ENCODE measurements at regions not wholly inside any gene's neighbourhood (a gene's known extent, or its start where the extent isn't known, plus 50 kb on each side); places are given as distances from the start of the nearest gene placed in this dataset.
"Not testable (repeated sequence)": the region's sequence is repeated elsewhere in the genome, so short reads cannot be mapped to it uniquely, and the experiment has no call there.

DNA sequence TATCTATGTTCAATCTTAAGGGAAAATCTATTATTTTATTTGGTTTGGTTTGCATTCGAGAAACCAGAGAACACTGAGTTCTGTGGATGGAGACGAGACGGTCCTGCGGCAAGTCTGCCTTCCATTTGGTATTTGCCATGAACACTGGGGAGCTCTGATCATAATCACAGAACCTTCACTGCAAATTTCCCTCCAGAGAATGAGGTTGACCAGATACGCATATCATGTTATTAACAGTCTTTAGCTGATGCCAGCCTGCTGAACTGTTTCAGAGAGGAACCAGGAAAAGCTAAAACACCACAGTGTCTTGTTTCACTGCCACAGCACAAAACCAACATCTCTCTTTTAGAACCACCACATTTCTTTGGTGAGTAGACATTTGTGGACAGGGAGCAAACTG is 269.4 kb upstream of the AGAP1 start:
- H3K9me3 Mint-ChIP-seq, result no peaks in the 10 kb centered on the region
- no peak overlapping the region for H3K4me3 Mint-ChIP-seq
- H3K27me3 Mint-ChIP-seq, result peaks cover 21 to 22% of the 10 kb centered on the region in 2 donors
- Histone ChIP-seq H3K4me1 (ENCODE audit: control insufficient read depth in 1 of 2, extremely low read depth in 1 of 2, insufficient read depth in 2 of 2, low read length in 2 of 2) (no peaks in the 10 kb centered on the region), H3K27ac (ENCODE audit: low read length) (no peak overlapping the region), H3K4me3 (ENCODE audit: control insufficient read depth in 1 of 2, extremely low read depth in 1 of 2, low read length in 1 of 2) (no peak overlapping the region), H3K27me3 (replicated peaks in 1 of 2; ENCODE audit: control insufficient read depth in 2 of 2, extremely low read depth in 1 of 2, insufficient read depth in 2 of 2, low read length in 1 of 2) (peaks cover 6 to 26% of the 10 kb centered on the region in 2 experiments), H3K36me3 (ENCODE audit: control insufficient read depth in 2 of 2, extremely low read depth in 1 of 2, insufficient read depth in 1 of 2, low read length in 1 of 2) (no peaks in the 10 kb centered on the region), H3K9me3 (no peaks in the 10 kb centered on the region)
- ATAC-seq (replicated peaks in 1 of 4) (no peak), DNase-seq (no peak)
- H3K27ac Mint-ChIP-seq, result no peak overlapping the region
- WGBS (ENCODE audit: insufficient coverage), result 80% methylated on average over 1 of the region's 5 CpGs
- ChIA-PET CTCF (no interaction called here), POLR2A (interaction anchor here in 1 of 2 donors (0.6 kb wide), 2 partner anchors 25 to 1178 kb away, joined by 3 read pairs; no protein-coding TSS in a partner anchor)
- H3K4me1 Mint-ChIP-seq, result no peaks in the 10 kb centered on the region
- no peaks in the 10 kb centered on the region for H3K36me3 Mint-ChIP-seq

DNA sequence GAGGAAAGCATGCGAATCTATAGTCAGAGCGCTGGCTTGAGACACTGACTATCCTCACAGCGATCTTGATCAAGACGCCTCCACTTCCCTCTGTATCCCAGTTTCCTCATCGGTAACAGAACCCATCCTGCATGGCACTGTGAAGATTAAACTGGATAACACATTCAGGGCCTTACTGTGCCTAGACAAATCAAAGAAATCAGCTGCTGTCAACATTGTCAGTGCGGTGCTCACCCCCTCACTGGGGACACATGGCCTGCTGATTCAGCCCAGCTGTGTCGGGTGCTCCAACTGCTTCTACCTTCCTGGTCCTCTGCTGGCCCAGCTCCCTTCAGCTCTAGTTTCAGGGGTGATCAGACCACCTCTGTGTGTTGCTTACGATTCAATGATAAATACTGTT is 268.6 kb upstream of the AGAP1 start:
- DNase-seq, result no peak
- Mint-ChIP-seq H3K9me3 (no peaks in the 10 kb centered on the region), H3K4me1 (no peaks in the 10 kb centered on the region), H3K4me3 (no peak overlapping the region), H3K36me3 (no peaks in the 10 kb centered on the region), H3K27me3 (peaks cover 19 to 20% of the 10 kb centered on the region in 2 donors), H3K27ac (no peak overlapping the region)
- ATAC-seq (replicated peaks in 1 of 4), result no peak
- ChIA-PET CTCF (no interaction called here), POLR2A (no interaction called here)
- Histone ChIP-seq H3K27me3 (replicated peaks in 1 of 2; ENCODE audit: control insufficient read depth in 2 of 2, extremely low read depth in 1 of 2, insufficient read depth in 2 of 2, low read length in 1 of 2) (peaks cover 6 to 18% of the 10 kb centered on the region in 2 experiments), H3K4me3 (ENCODE audit: control insufficient read depth in 1 of 2, extremely low read depth in 1 of 2, low read length in 1 of 2) (no peak overlapping the region), H3K9me3 (no peaks in the 10 kb centered on the region), H3K27ac (ENCODE audit: low read length) (no peak overlapping the region), H3K36me3 (ENCODE audit: control insufficient read depth in 2 of 2, extremely low read depth in 1 of 2, insufficient read depth in 1 of 2, low read length in 1 of 2) (no peaks in the 10 kb centered on the region), H3K4me1 (ENCODE audit: control insufficient read depth in 1 of 2, extremely low read depth in 1 of 2, insufficient read depth in 2 of 2, low read length in 2 of 2) (no peaks in the 10 kb centered on the region)
- WGBS (ENCODE audit: insufficient coverage), result 84% methylated on average over 3 of the region's 8 CpGs

DNA sequence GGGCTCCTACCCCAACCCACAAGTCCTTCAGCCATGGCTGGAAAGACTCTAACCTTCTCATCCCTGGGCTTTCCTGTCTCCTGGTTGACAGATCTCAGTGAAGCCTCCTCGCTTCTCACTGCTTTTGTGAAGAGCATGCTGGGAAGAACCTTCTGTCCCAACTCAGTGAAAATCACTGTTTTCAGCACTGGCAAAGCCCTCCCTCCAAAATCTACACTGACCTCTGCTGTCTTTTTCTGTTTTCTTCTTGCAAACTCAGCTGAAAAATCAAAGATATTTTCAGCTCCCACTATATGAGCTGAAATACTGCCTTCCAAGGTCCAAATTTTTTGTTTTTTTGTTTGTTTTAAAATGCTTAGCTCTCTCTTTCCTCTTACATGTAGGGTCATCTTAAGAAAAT is 266.3 kb upstream of the AGAP1 start:
- Histone ChIP-seq H3K4me1 (ENCODE audit: control insufficient read depth in 1 of 2, extremely low read depth in 1 of 2, insufficient read depth in 2 of 2, low read length in 2 of 2) (no peaks in the 10 kb centered on the region), H3K4me3 (ENCODE audit: control insufficient read depth in 1 of 2, extremely low read depth in 1 of 2, low read length in 1 of 2) (no peak overlapping the region), H3K27ac (ENCODE audit: low read length) (no peak overlapping the region), H3K27me3 (replicated peaks in 1 of 2; ENCODE audit: control insufficient read depth in 2 of 2, extremely low read depth in 1 of 2, insufficient read depth in 2 of 2, low read length in 1 of 2) (peaks cover 6 to 21% of the 10 kb centered on the region in 2 experiments), H3K36me3 (ENCODE audit: control insufficient read depth in 2 of 2, extremely low read depth in 1 of 2, insufficient read depth in 1 of 2, low read length in 1 of 2) (no peaks in the 10 kb centered on the region), H3K9me3 (no peaks in the 10 kb centered on the region)
- ATAC-seq (replicated peaks in 1 of 4), result no peak
- Mint-ChIP-seq H3K9me3 (no peaks in the 10 kb centered on the region), H3K27me3 (peaks cover 17 to 21% of the 10 kb centered on the region in 2 donors), H3K4me1 (no peaks in the 10 kb centered on the region), H3K36me3 (no peaks in the 10 kb centered on the region), H3K4me3 (no peak overlapping the region), H3K27ac (no peak overlapping the region)
- CTCF ChIA-PET, result no interaction called here
- DNase-seq, result no peak
- WGBS (ENCODE audit: insufficient coverage), result 60% methylated on average over 1 of the region's 1 CpG
- POLR2A ChIA-PET, result no interaction called here

GRCh38 chr2:235228422-235228821 is 265.4 kb upstream of the AGAP1 start:
- H3K27me3 ChIP-seq (replicated peaks in 1 of 2; ENCODE audit: control insufficient read depth in 2 of 2, extremely low read depth in 1 of 2, insufficient read depth in 2 of 2, low read length in 1 of 2), result peaks cover 6 to 22% of the 10 kb centered on the region in 2 experiments
- H3K4me3 Mint-ChIP-seq, CTCF ChIA-PET: not testable (repeated sequence)

DNA sequence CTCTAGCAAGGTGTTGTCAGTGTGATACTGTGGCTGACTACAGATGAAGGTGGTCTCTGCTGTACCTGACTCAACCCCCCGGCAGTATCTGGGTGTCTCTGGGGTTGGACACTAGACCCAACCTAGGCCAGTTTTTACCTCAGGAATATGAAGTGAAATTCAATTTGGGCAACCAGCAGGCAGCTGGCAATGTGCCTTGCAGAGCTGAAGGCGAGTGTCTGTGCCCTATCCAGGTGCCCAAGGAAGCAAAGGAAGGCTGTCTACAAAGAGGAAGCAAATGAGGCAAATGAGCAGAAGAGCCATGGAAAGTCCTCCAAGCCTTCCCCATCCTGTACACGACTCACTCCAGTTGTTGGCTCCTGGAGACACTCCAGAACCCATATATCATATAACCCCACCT is 264.6 kb upstream of the AGAP1 start:
- Histone ChIP-seq H3K27me3 (replicated peaks in 1 of 2; ENCODE audit: control insufficient read depth in 2 of 2, extremely low read depth in 1 of 2, insufficient read depth in 2 of 2, low read length in 1 of 2) (peaks cover 4 to 22% of the 10 kb centered on the region in 2 experiments), H3K9me3 (no peaks in the 10 kb centered on the region), H3K4me1 (ENCODE audit: control insufficient read depth in 1 of 2, extremely low read depth in 1 of 2, insufficient read depth in 2 of 2, low read length in 2 of 2) (no peaks in the 10 kb centered on the region), H3K4me3 (ENCODE audit: control insufficient read depth in 1 of 2, extremely low read depth in 1 of 2, low read length in 1 of 2) (no peak overlapping the region), H3K36me3 (ENCODE audit: control insufficient read depth in 2 of 2, extremely low read depth in 1 of 2, insufficient read depth in 1 of 2, low read length in 1 of 2) (no peaks in the 10 kb centered on the region), H3K27ac (ENCODE audit: low read length) (no peak overlapping the region)
- DNase-seq (no peak), ATAC-seq (replicated peaks in 1 of 4) (no peak)
- Mint-ChIP-seq H3K9me3 (no peaks in the 10 kb centered on the region), H3K4me3 (no peak overlapping the region), H3K27me3 (peaks cover 14 to 21% of the 10 kb centered on the region in 2 donors), H3K4me1 (no peaks in the 10 kb centered on the region), H3K27ac (no peak overlapping the region), H3K36me3 (no peaks in the 10 kb centered on the region)
- 33% methylated on average over 3 of the region's 3 CpGs for WGBS (ENCODE audit: insufficient coverage)
- CTCF ChIA-PET, result no interaction called here
- POLR2A ChIA-PET, result no interaction called here

More at GRCh38 chr2:235228422-235228821, 265.4 kb upstream of the AGAP1 start:
- ATAC-seq (replicated peaks in 1 of 4); H3K4me1 ChIP-seq (ENCODE audit: control insufficient read depth in 1 of 2, extremely low read depth in 1 of 2, insufficient read depth in 2 of 2, low read length in 2 of 2); H3K27ac Mint-ChIP-seq; POLR2A ChIA-PET; H3K4me1 Mint-ChIP-seq; H3K36me3 ChIP-seq (ENCODE audit: control insufficient read depth in 2 of 2, extremely low read depth in 1 of 2, insufficient read depth in 1 of 2, low read length in 1 of 2); H3K9me3 Mint-ChIP-seq; H3K36me3 Mint-ChIP-seq; H3K27ac ChIP-seq (ENCODE audit: low read length); DNase-seq; H3K4me3 ChIP-seq (ENCODE audit: control insufficient read depth in 1 of 2, extremely low read depth in 1 of 2, low read length in 1 of 2); H3K9me3 ChIP-seq: not testable (repeated sequence)
- no CpG with 5 or more reads among the region's 3 CpGs for WGBS (ENCODE audit: insufficient coverage)
- H3K27me3 Mint-ChIP-seq, result peaks cover 14 to 21% of the 10 kb centered on the region in 2 donors

GRCh38 chr2:235230821-235231601 is 262.8 kb upstream of the AGAP1 start:
- Histone ChIP-seq H3K27me3 (replicated peaks in 1 of 2; ENCODE audit: control insufficient read depth in 2 of 2, extremely low read depth in 1 of 2, insufficient read depth in 2 of 2, low read length in 1 of 2) (peaks cover 0 to 17% of the 10 kb centered on the region in 2 experiments), H3K9me3 (no peaks in the 10 kb centered on the region), H3K4me1 (ENCODE audit: control insufficient read depth in 1 of 2, extremely low read depth in 1 of 2, insufficient read depth in 2 of 2, low read length in 2 of 2) (no peaks in the 10 kb centered on the region), H3K27ac (ENCODE audit: low read length) (no peak overlapping the region), H3K36me3 (ENCODE audit: control insufficient read depth in 2 of 2, extremely low read depth in 1 of 2, insufficient read depth in 1 of 2, low read length in 1 of 2) (no peaks in the 10 kb centered on the region), H3K4me3 (ENCODE audit: control insufficient read depth in 1 of 2, extremely low read depth in 1 of 2, low read length in 1 of 2) (no peak overlapping the region)
- H3K4me1 Mint-ChIP-seq, result no peaks in the 10 kb centered on the region
- peaks cover 14 to 20% of the 10 kb centered on the region in 2 donors for H3K27me3 Mint-ChIP-seq
- ChIA-PET CTCF (interaction anchor here in 1 of 2 donors (0.5 kb wide), 1 partner anchor 364 kb away, joined by 4 read pairs; no protein-coding TSS in a partner anchor), POLR2A (no interaction called here)
- H3K4me3 Mint-ChIP-seq, result no peak overlapping the region
- no peak overlapping the region for H3K27ac Mint-ChIP-seq
- no peaks in the 10 kb centered on the region for H3K36me3 Mint-ChIP-seq
- ATAC-seq (replicated peaks in 1 of 4) (no peak), DNase-seq (no peak)
- H3K9me3 Mint-ChIP-seq, result no peaks in the 10 kb centered on the region
- no CpG with 5 or more reads among the region's 8 CpGs for WGBS (ENCODE audit: insufficient coverage)
